ENCODE measurements at regions not wholly inside any gene's neighbourhood (a gene's known extent, or its start where the extent isn't known, plus 50 kb on each side); places are given as distances from the start of the nearest gene placed in this dataset.
A peak's percentile ranks its signal among the peaks of the same experiment; 100 is the strongest.
"Not testable (repeated sequence)": the region's sequence is repeated elsewhere in the genome, so short reads cannot be mapped to it uniquely, and the experiment has no call there.

GRCh38 chr16:13809765-13810164 is 110.2 kb upstream of the ERCC4 start:
- DNase-seq (ENCODE audit: low spot score): no peak

GRCh38 chr16:13811834-13812233 is 108.1 kb upstream of the ERCC4 start:
- DNase-seq (ENCODE audit: low spot score): no peak

GRCh38 chr16:13816701-13817100 is 103.3 kb upstream of the ERCC4 start:
- DNase-seq (ENCODE audit: low spot score): no peak

GRCh38 chr16:13823501-13823900 is 96.5 kb upstream of the ERCC4 start:
- no peak for DNase-seq (ENCODE audit: low spot score)

- DNase-seq (ENCODE audit: low spot score): no peak
Measured at GRCh38 chr16:13829697-13830299, 90.2 kb upstream of the ERCC4 start.

GRCh38 chr16:13833515-13833914 is 86.4 kb upstream of the ERCC4 start:
- no peak for DNase-seq (ENCODE audit: low spot score)

GRCh38 chr16:13835387-13835786 is 84.6 kb upstream of the ERCC4 start:
- DNase-seq (ENCODE audit: low spot score): no peak

- no peak for DNase-seq (ENCODE audit: low spot score)
Measured at GRCh38 chr16:13835935-13836730, 83.8 kb upstream of the ERCC4 start.

- no peak for DNase-seq (ENCODE audit: low spot score)
Measured at GRCh38 chr16:13838401-13839190, 81.4 kb upstream of the ERCC4 start.

GRCh38 chr16:13839577-13839976 is 80.4 kb upstream of the ERCC4 start:
- no peak for DNase-seq (ENCODE audit: low spot score)

- no peak for DNase-seq (ENCODE audit: low spot score)
Measured at GRCh38 chr16:13845232-13845631, 74.7 kb upstream of the ERCC4 start.

GRCh38 chr16:13848795-13849194 is 71.2 kb upstream of the ERCC4 start:
- no peak for DNase-seq (ENCODE audit: low spot score)

GRCh38 chr16:13850173-13850572 is 69.8 kb upstream of the ERCC4 start:
- DNase-seq (ENCODE audit: low spot score): not testable (repeated sequence)

GRCh38 chr16:13852827-13853226 is 67.1 kb upstream of the ERCC4 start:
- no peak for DNase-seq (ENCODE audit: low spot score)

- no peak for DNase-seq (ENCODE audit: low spot score)
Measured at GRCh38 chr16:13856398-13856797, 63.6 kb upstream of the ERCC4 start.

GRCh38 chr16:13856811-13857511 is 63.0 kb upstream of the ERCC4 start:
- DNase-seq (ENCODE audit: low spot score): no peak

- DNase-seq (ENCODE audit: low spot score): no peak
Measured at GRCh38 chr16:13858873-13859580, 60.9 kb upstream of the ERCC4 start.

- DNase-seq (ENCODE audit: low spot score): no peak
Measured at GRCh38 chr16:13863075-13863765, 56.7 kb upstream of the ERCC4 start.

GRCh38 chr16:13864689-13865088 is 55.3 kb upstream of the ERCC4 start:
- DNase-seq (ENCODE audit: low spot score): no peak

GRCh38 chr16:13866073-13866472 is 53.9 kb upstream of the ERCC4 start:
- peak; percentile 33 for DNase-seq (ENCODE audit: low spot score)
